Kidney (tissue), 13 donors: ENCODE measurements at regions not wholly inside any gene's neighbourhood (a gene's known extent, or its start where the extent isn't known, plus 50 kb on each side); places are given as distances from the start of the nearest gene placed in this dataset.

Experiments used
- DNase-seq, 5 donors: peaks; one replicate each; pipeline ENCODE4 v3.0.0-alpha.2; 2013 to 2020
- FAIRE-seq: peaks from 2 replicates; lab custom pipeline; 2012; peaks lifted over from hg19 to GRCh38; lab: Jason Lieb, UNC
- H3K27ac ChIP-seq, 2 donors: one replicate each; pipeline ENCODE4 v1.7.0; 2013; ENCODE audit warnings: low read depth in 2 of 2, low read length in 2 of 2, inconsistent platforms in 1 of 2
- H3K27me3 ChIP-seq: one replicate; pipeline ENCODE4 v1.7.1; 2013; ENCODE audit warnings: low read length, inconsistent platforms; ENCODE audit not compliant: control insufficient read depth, insufficient read depth
- H3K36me3 ChIP-seq, 3 donors: one replicate each; pipeline versions ENCODE4 v1.7.0 to v1.7.1; 2013; ENCODE audit warnings: low read length in 3 of 3, control low read depth in 1 of 3, inconsistent platforms in 1 of 3; ENCODE audit not compliant: insufficient read depth in 3 of 3, control insufficient read depth in 2 of 3
- H3K4me1 ChIP-seq, 3 donors: one replicate each; pipeline versions ENCODE4 v1.7.0 to v1.7.1; 2013; ENCODE audit warnings: low read length in 3 of 3, inconsistent platforms in 1 of 3, low read depth in 1 of 3; ENCODE audit not compliant: control insufficient read depth in 2 of 3, insufficient read depth in 2 of 3
- H3K4me3 ChIP-seq, 3 donors: one replicate each; pipeline versions ENCODE4 v1.7.0 to v1.8.1; 2013; ENCODE audit warnings: low read length in 3 of 3, control low read depth in 1 of 3, inconsistent platforms in 1 of 3
- H3K9ac ChIP-seq, 3 donors: one replicate each; pipeline versions ENCODE4 v1.7.0 to v1.7.1; 2013; ENCODE audit warnings: low read length in 3 of 3, control low read depth in 1 of 3, inconsistent platforms in 1 of 3
- H3K9me3 ChIP-seq, 3 donors: one replicate each; pipeline versions ENCODE4 v1.7.0 to v1.7.1; 2013; ENCODE audit warnings: low read length in 3 of 3, control low read depth in 1 of 3, inconsistent platforms in 1 of 3; ENCODE audit not compliant: control insufficient read depth in 2 of 3, insufficient read depth in 1 of 3
- CTCF ChIP-seq: IDR thresholded peaks from 3 replicates; pipeline ENCODE4 v1.5.1; 2012; ENCODE audit warnings: mild to moderate bottlenecking, moderate library complexity, borderline replicate concordance; ENCODE audit not compliant: insufficient read depth; ENCODE audit errors: extremely low read depth
- intact Hi-C: fragments of 100-400 bp; cut with DNase I; formaldehyde crosslinking; loops from one replicate; pipeline ENCODE4 v1.11.1; 2022
- donor health status: control.
- donor health status: control.
- donor health status: control.
- donor health status: control.
- donor health status: control.
- donor health status: DM: yes; HTN: yes; CAD: no.
- donor health status: Normal renal cell carcinoma (clear cell type).

- no peak overlapping the region for H3K4me3 ChIP-seq
- H3K9ac ChIP-seq = no peak overlapping the region
- no peak for DNase-seq
- no peak for TF ChIP-seq CTCF
- no peaks in the 10 kb centered on the region for H3K27me3 ChIP-seq
- FAIRE-seq = no peak
- peaks cover 0 to 19% (median 7%) of the 10 kb centered on the region in 3 donors for H3K9me3 ChIP-seq
- H3K27ac ChIP-seq = no peak overlapping the region
- intact Hi-C loops = no loop called here
- no peaks in the 10 kb centered on the region for H3K36me3 ChIP-seq
- H3K4me1 ChIP-seq = no peaks in the 10 kb centered on the region
Measured at GRCh38 chr15:49706805-49707204, 86.0 kb downstream of the DTWD1 start.

GRCh38 chr15:49707598-49707997, 86.8 kb downstream of the DTWD1 start:
- FAIRE-seq (no peak), DNase-seq (no peak)
- Histone ChIP-seq H3K4me1 (no peaks in the 10 kb centered on the region), H3K9me3 (peaks cover 0 to 19% (median 7%) of the 10 kb centered on the region in 3 donors), H3K36me3 (no peaks in the 10 kb centered on the region), H3K27me3 (no peaks in the 10 kb centered on the region), H3K9ac (no peak overlapping the region), H3K4me3 (no peak overlapping the region), H3K27ac (no peak overlapping the region)
- intact Hi-C loops = no loop called here
- TF ChIP-seq CTCF = no peak

- Histone ChIP-seq H3K27ac (no peak overlapping the region), H3K9ac (no peak overlapping the region), H3K9me3 (peaks cover 0 to 19% (median 7%) of the 10 kb centered on the region in 3 donors), H3K4me3 (no peak overlapping the region), H3K27me3 (no peaks in the 10 kb centered on the region), H3K36me3 (no peaks in the 10 kb centered on the region), H3K4me1 (no peaks in the 10 kb centered on the region)
- TF ChIP-seq CTCF = no peak
- DNase-seq (no peak), FAIRE-seq (no peak)
- intact Hi-C loops = no loop called here
Measured at GRCh38 chr15:49709646-49710214, 88.9 kb downstream of the DTWD1 start.

- FAIRE-seq = no peak
- no peak for DNase-seq
- no peaks in the 10 kb centered on the region for H3K27me3 ChIP-seq
- H3K27ac ChIP-seq = no peak overlapping the region
- H3K4me1 ChIP-seq = no peaks in the 10 kb centered on the region
- no peak for TF ChIP-seq CTCF
- intact Hi-C loops = no loop called here
- H3K9me3 ChIP-seq = peaks cover 0 to 19% (median 7%) of the 10 kb centered on the region in 3 donors
- H3K4me3 ChIP-seq = no peak overlapping the region
- H3K36me3 ChIP-seq = no peaks in the 10 kb centered on the region
- no peak overlapping the region for H3K9ac ChIP-seq
Measured at GRCh38 chr15:49712162-49712561, 91.3 kb downstream of the DTWD1 start.
